H9 (cell line): ENCODE measurements at regions not wholly inside any gene's neighbourhood (a gene's known extent, or its start where the extent isn't known, plus 50 kb on each side); places are given as distances from the start of the nearest gene placed in this dataset.

Experiments
- DNase-seq: peaks from one replicate; pipeline ENCODE4 v3.0.0-alpha.2; 2017
- H2AFZ ChIP-seq: one replicate; pipeline ENCODE4 v1.6.1; 2013; ENCODE audit warnings: mild to moderate bottlenecking, low read length, control low read depth, moderate library complexity
- H2AK5ac ChIP-seq: 2 replicates; pipeline ENCODE4 v1.6.1; 2013; ENCODE audit warnings: low read length, control low read depth, mixed read lengths; ENCODE audit not compliant: insufficient read length
- H2BK120ac ChIP-seq: one replicate; pipeline ENCODE4 v1.6.1; 2013; ENCODE audit warnings: low read depth, mild to moderate bottlenecking, low read length, control low read depth, inconsistent platforms; ENCODE audit not compliant: poor library complexity, severe bottlenecking
- H2BK12ac ChIP-seq: 2 replicates; pipeline ENCODE4 v1.6.1; 2013; ENCODE audit warnings: low read length, control low read depth, mixed read lengths, low read depth; ENCODE audit not compliant: insufficient read length
- H2BK15ac ChIP-seq: 2 replicates; pipeline ENCODE4 v1.6.1; 2013; ENCODE audit warnings: low read depth, low read length, control low read depth
- H2BK20ac ChIP-seq: one replicate; pipeline ENCODE4 v1.6.1; 2013; ENCODE audit warnings: low read depth, mild to moderate bottlenecking, low read length, control low read depth, inconsistent platforms; ENCODE audit not compliant: poor library complexity, severe bottlenecking
- H2BK5ac ChIP-seq: 2 replicates; pipeline ENCODE4 v1.6.1; 2013; ENCODE audit warnings: low read length, control low read depth, mixed read lengths; ENCODE audit not compliant: insufficient read length
- H3K14ac ChIP-seq: 2 replicates; pipeline ENCODE4 v1.6.1; 2013; ENCODE audit warnings: low read length, control low read depth; ENCODE audit not compliant: insufficient read depth
- H3K18ac ChIP-seq: 2 replicates; pipeline ENCODE4 v1.6.1; 2013; ENCODE audit warnings: low read depth, mild to moderate bottlenecking, mixed read lengths, low read length, control low read depth; ENCODE audit not compliant: insufficient read length
- H3K23ac ChIP-seq: 2 replicates; pipeline ENCODE4 v1.6.1; 2013; ENCODE audit warnings: low read length, control low read depth, mixed read lengths, low read depth; ENCODE audit not compliant: insufficient read length
- H3K23me2 ChIP-seq: 2 replicates; pipeline ENCODE4 v1.6.1; 2013; ENCODE audit warnings: low read depth, mild to moderate bottlenecking, mixed read lengths, low read length, control low read depth; ENCODE audit not compliant: insufficient read length, poor library complexity, severe bottlenecking
- H3K27ac ChIP-seq: 2 replicates; pipeline ENCODE4 v1.5.1; 2013; ENCODE audit warnings: low read length, control low read depth, mixed read lengths, low read depth; ENCODE audit not compliant: insufficient read length
- H3K27me3 ChIP-seq: 2 replicates; pipeline ENCODE4 v1.6.1; 2013; ENCODE audit warnings: low read length, control low read depth, inconsistent platforms; ENCODE audit not compliant: insufficient read depth
- H3K4ac ChIP-seq: 2 replicates; pipeline ENCODE4 v1.6.1; 2013; ENCODE audit warnings: low read depth, mild to moderate bottlenecking, control low read depth, inconsistent platforms, low read length, moderate library complexity
- H3K4me1 ChIP-seq: 2 replicates; pipeline ENCODE4 v1.6.1; 2013; ENCODE audit warnings: low read length, control low read depth, inconsistent platforms; ENCODE audit not compliant: insufficient read depth
- H3K4me2 ChIP-seq: 2 replicates; pipeline ENCODE4 v1.6.1; 2013; ENCODE audit warnings: low read length, control low read depth, mixed read lengths; ENCODE audit not compliant: insufficient read length, insufficient read depth
- H3K56ac ChIP-seq: 2 replicates; pipeline ENCODE4 v1.6.1; 2013; ENCODE audit warnings: low read depth, mild to moderate bottlenecking, mixed read lengths, low read length, control low read depth; ENCODE audit not compliant: insufficient read length
- H3K79me1 ChIP-seq: 2 replicates; pipeline ENCODE4 v1.6.1; 2013; ENCODE audit warnings: low read depth, mild to moderate bottlenecking, moderate library complexity, low read length, control low read depth, inconsistent platforms; ENCODE audit not compliant: insufficient read depth, poor library complexity, severe bottlenecking
- H3K79me2 ChIP-seq: 2 replicates; pipeline ENCODE4 v1.6.1; 2013; ENCODE audit warnings: low read length, control low read depth, inconsistent platforms; ENCODE audit not compliant: insufficient read depth
- H3K9ac ChIP-seq: 2 replicates; pipeline ENCODE4 v1.6.1; 2013; ENCODE audit warnings: low read length, control low read depth, mixed read lengths; ENCODE audit not compliant: insufficient read length; ENCODE audit errors: extremely low read depth
- H3K9me3 ChIP-seq: one replicate; pipeline ENCODE4 v1.6.1; 2013; ENCODE audit warnings: low read depth, low read length, inconsistent platforms; ENCODE audit not compliant: control insufficient read depth
- H3T11ph ChIP-seq: one replicate; pipeline ENCODE4 v1.6.1; 2013; ENCODE audit warnings: mild to moderate bottlenecking, low read length, control low read depth, inconsistent platforms
- H4K20me1 ChIP-seq: one replicate; pipeline ENCODE4 v1.6.1; 2013; ENCODE audit not compliant: control insufficient read depth, insufficient read length, insufficient read depth
- H4K5ac ChIP-seq: 2 replicates; pipeline ENCODE4 v1.6.1; 2013; ENCODE audit warnings: low read depth, mild to moderate bottlenecking, mixed read lengths, low read length, control low read depth; ENCODE audit not compliant: insufficient read length
- H4K8ac ChIP-seq: replicated peaks from 2 replicates; pipeline ENCODE4 v1.6.1; 2013; ENCODE audit warnings: low read length, control low read depth, mixed read lengths, low read depth; ENCODE audit not compliant: insufficient read length
- H4K91ac ChIP-seq: 2 replicates; pipeline ENCODE4 v1.6.1; 2013; ENCODE audit warnings: low read depth, mild to moderate bottlenecking, moderate library complexity, mixed read lengths, low read length, control low read depth; ENCODE audit not compliant: insufficient read length
- H3K27ac Mint-ChIP-seq, 3 experiments: 2 replicates in 2 of 3; 3 replicates in 1 of 3; pipeline ENCODE4 v1.8.0; 2020 to 2021; ENCODE audit warnings: mixed read lengths in 3 of 3, mild to moderate bottlenecking in 1 of 3, moderate library complexity in 1 of 3
- H3K27me3 Mint-ChIP-seq: 2 replicates; pipeline ENCODE4 v1.8.0; 2021; ENCODE audit warnings: low read depth, mild to moderate bottlenecking, moderate library complexity, mixed read lengths
- H3K36me3 Mint-ChIP-seq, 3 experiments: 2 replicates in 2 of 3; 3 replicates in 1 of 3; pipeline ENCODE4 v1.8.0; 2020 to 2021; ENCODE audit warnings: low read depth in 3 of 3, mixed read lengths in 3 of 3; ENCODE audit not compliant: insufficient read depth in 1 of 3
- H3K4me1 Mint-ChIP-seq, 2 experiments: 2 replicates each; pipeline ENCODE4 v1.8.0; 2020; ENCODE audit warnings: mixed read lengths in 2 of 2
- H3K4me3 Mint-ChIP-seq, 2 experiments: 2 replicates in 1 of 2; 3 replicates in 1 of 2; pipeline ENCODE4 v1.8.0; 2020 to 2021; ENCODE audit warnings: mild to moderate bottlenecking in 2 of 2, mixed read lengths in 2 of 2, moderate library complexity in 1 of 2
- H3K9me3 Mint-ChIP-seq, 2 experiments: 2 replicates in 1 of 2; 3 replicates in 1 of 2; pipeline ENCODE4 v1.8.0; 2020; ENCODE audit warnings: mild to moderate bottlenecking in 2 of 2, mixed read lengths in 2 of 2, moderate library complexity in 1 of 2
- WGBS: extraction: QIAGEN DNeasy Blood & Tissue Kit; methylation state at CpG from one replicate; pipeline ENCODE4 v1.1.7; 2013; ENCODE audit warnings: missing lambda C conversion rate, low lambda C conversion rate, mixed read lengths; ENCODE audit not compliant: insufficient read length; ENCODE audit errors: extremely low coverage; 5-methylcytosine and 5-hydroxymethylcytosine counted together
- TF ChIP-seq, protein P1 (sequence below): fragments of 200-600 bp; sonication (generic); conservative IDR thresholded peaks from 3 replicates; pipeline ENCODE4 v1.8.0; 2021; ENCODE audit warnings: antibody characterized with exemption, mild to moderate bottlenecking

DNA sequence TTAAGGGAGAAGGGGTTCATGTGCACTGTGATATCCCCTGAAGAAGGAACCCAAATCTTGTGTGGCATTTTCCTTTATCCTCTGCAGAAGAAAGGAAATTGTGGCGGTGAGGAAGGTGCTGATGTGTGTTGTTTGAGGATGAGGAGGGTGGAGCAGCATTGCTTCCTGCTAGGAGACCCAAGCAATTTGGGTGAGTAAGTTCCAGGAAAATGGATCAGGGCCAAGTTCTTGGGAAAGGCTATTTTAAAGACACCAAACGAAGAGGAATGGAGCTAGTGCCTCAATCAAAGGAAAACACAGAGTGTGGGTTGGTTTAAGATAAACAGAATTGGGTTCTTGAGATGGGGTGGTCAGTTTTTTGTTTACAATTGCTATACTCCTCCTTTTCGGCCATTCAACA, 86.7 kb upstream of the MARK1 start:
- no peak for DNase-seq
- WGBS, result no CpG with 5 or more reads among the region's 3 CpGs
- Histone ChIP-seq H2AFZ (no peak overlapping the region), H3K79me2 (no peaks in the 10 kb centered on the region), H3K23me2 (no peaks in the 10 kb centered on the region), H3K4ac (no peak overlapping the region), H4K20me1 (no peaks in the 10 kb centered on the region), H2BK20ac (no peak overlapping the region), H3K4me1 (no peaks in the 10 kb centered on the region), H3K18ac (no peak overlapping the region), H3K27ac (no peak overlapping the region), H3K9me3 (no peaks in the 10 kb centered on the region), H4K91ac (no peak overlapping the region), H3K4me2 (no peak overlapping the region), H2BK120ac (no peak overlapping the region), H3K27me3 (no peaks in the 10 kb centered on the region), H2BK15ac (no peak overlapping the region), H2BK12ac (no peak overlapping the region), H3K79me1 (no peaks in the 10 kb centered on the region), H4K8ac (no peak overlapping the region), H3K23ac (no peak overlapping the region), H3K14ac (no peak overlapping the region), H2BK5ac (no peak overlapping the region), H4K5ac (no peak overlapping the region), H3K56ac (no peak overlapping the region), H2AK5ac (no peak overlapping the region), H3T11ph (no peak overlapping the region), H3K9ac (no peak overlapping the region)
- no peak overlapping the region for H3K4me3 Mint-ChIP-seq
- TF ChIP-seq, protein P1, sequence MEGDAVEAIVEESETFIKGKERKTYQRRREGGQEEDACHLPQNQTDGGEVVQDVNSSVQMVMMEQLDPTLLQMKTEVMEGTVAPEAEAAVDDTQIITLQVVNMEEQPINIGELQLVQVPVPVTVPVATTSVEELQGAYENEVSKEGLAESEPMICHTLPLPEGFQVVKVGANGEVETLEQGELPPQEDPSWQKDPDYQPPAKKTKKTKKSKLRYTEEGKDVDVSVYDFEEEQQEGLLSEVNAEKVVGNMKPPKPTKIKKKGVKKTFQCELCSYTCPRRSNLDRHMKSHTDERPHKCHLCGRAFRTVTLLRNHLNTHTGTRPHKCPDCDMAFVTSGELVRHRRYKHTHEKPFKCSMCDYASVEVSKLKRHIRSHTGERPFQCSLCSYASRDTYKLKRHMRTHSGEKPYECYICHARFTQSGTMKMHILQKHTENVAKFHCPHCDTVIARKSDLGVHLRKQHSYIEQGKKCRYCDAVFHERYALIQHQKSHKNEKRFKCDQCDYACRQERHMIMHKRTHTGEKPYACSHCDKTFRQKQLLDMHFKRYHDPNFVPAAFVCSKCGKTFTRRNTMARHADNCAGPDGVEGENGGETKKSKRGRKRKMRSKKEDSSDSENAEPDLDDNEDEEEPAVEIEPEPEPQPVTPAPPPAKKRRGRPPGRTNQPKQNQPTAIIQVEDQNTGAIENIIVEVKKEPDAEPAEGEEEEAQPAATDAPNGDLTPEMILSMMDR, result no peak
- peaks cover 15% of the 10 kb centered on the region in 2 experiments for H3K9me3 Mint-ChIP-seq
- H3K27me3 Mint-ChIP-seq, result peaks cover 4% of the 10 kb centered on the region
- peaks cover 6 to 7% of the 10 kb centered on the region in 2 experiments for H3K4me1 Mint-ChIP-seq
- no peak overlapping the region for H3K27ac Mint-ChIP-seq
- H3K36me3 Mint-ChIP-seq, result peaks cover 0 to 19% (median 5%) of the 10 kb centered on the region in 3 experiments; a peak in 5 of 7 replicates
